ENCODE measurements at regions not wholly inside any gene's neighbourhood (a gene's known extent, or its start where the extent isn't known, plus 50 kb on each side); places are given as distances from the start of the nearest gene placed in this dataset.

GRCh38 chr1:213647864-213648650 lies 339.7 kb upstream of the PROX1 start:
- no peak for TF ChIP-seq CTCF (IDR thresholded peaks at IDR 0.05; ENCODE audit: extremely low read depth, low read depth, low read length)
- Histone ChIP-seq H3K27me3 (ENCODE audit: insufficient read depth, low read length) (no peaks in the 10 kb centered on the region), H2AFZ (ENCODE audit: low read length) (no peak overlapping the region), H4K20me1 (ENCODE audit: insufficient read depth, low read length) (no peaks in the 10 kb centered on the region), H3K27ac (ENCODE audit: low read depth, low read length) (no peak overlapping the region), H3K9me3 (ENCODE audit: low read depth, low read length) (no peaks in the 10 kb centered on the region), H3K4me2 (ENCODE audit: insufficient read depth, low read length) (no peak overlapping the region), H3K4me3 (ENCODE audit: insufficient read depth, low read length) (no peak overlapping the region), H3K79me2 (ENCODE audit: insufficient read depth, low read length) (no peaks in the 10 kb centered on the region), H3K36me3 (ENCODE audit: insufficient read depth, low read length) (no peaks in the 10 kb centered on the region), H3K4me1 (ENCODE audit: insufficient read depth, low read length) (no peaks in the 10 kb centered on the region)
- DNase-seq (ENCODE audit: insufficient read length, low spot score, missing footprints), result no peak

GRCh38 chr1:213649373-213649772 lies 338.4 kb upstream of the PROX1 start:
- Histone ChIP-seq H3K4me2 (ENCODE audit: insufficient read depth, low read length) (no peak overlapping the region), H2AFZ (ENCODE audit: low read length) (no peak overlapping the region), H4K20me1 (ENCODE audit: insufficient read depth, low read length) (no peaks in the 10 kb centered on the region), H3K4me3 (ENCODE audit: insufficient read depth, low read length) (no peak overlapping the region), H3K9me3 (ENCODE audit: low read depth, low read length) (no peaks in the 10 kb centered on the region), H3K79me2 (ENCODE audit: insufficient read depth, low read length) (no peaks in the 10 kb centered on the region), H3K27ac (ENCODE audit: low read depth, low read length) (no peak overlapping the region), H3K4me1 (ENCODE audit: insufficient read depth, low read length) (no peaks in the 10 kb centered on the region), H3K36me3 (ENCODE audit: insufficient read depth, low read length) (no peaks in the 10 kb centered on the region), H3K27me3 (ENCODE audit: insufficient read depth, low read length) (no peaks in the 10 kb centered on the region)
- TF ChIP-seq CTCF (IDR thresholded peaks at IDR 0.05; ENCODE audit: extremely low read depth, low read depth, low read length), result no peak
- DNase-seq (ENCODE audit: insufficient read length, low spot score, missing footprints), result peak; percentile 3

- Histone ChIP-seq H4K20me1 (ENCODE audit: insufficient read depth, low read length) (no peaks in the 10 kb centered on the region), H3K9me3 (ENCODE audit: low read depth, low read length) (no peaks in the 10 kb centered on the region), H2AFZ (ENCODE audit: low read length) (no peak overlapping the region), H3K27ac (ENCODE audit: low read depth, low read length) (no peak overlapping the region), H3K27me3 (ENCODE audit: insufficient read depth, low read length) (no peaks in the 10 kb centered on the region), H3K4me2 (ENCODE audit: insufficient read depth, low read length) (no peak overlapping the region), H3K36me3 (ENCODE audit: insufficient read depth, low read length) (no peaks in the 10 kb centered on the region), H3K79me2 (ENCODE audit: insufficient read depth, low read length) (no peaks in the 10 kb centered on the region), H3K4me3 (ENCODE audit: insufficient read depth, low read length) (no peak overlapping the region), H3K4me1 (ENCODE audit: insufficient read depth, low read length) (no peaks in the 10 kb centered on the region)
- peak; percentile 23 for DNase-seq (ENCODE audit: insufficient read length, low spot score, missing footprints)
- no peak for TF ChIP-seq CTCF (IDR thresholded peaks at IDR 0.05; ENCODE audit: extremely low read depth, low read depth, low read length)
These were observed 337.2 kb upstream of the PROX1 start for GRCh38 chr1:213650603-213651002.

- H3K9me3 ChIP-seq (ENCODE audit: low read depth, low read length), result no peaks in the 10 kb centered on the region
- H4K20me1 ChIP-seq (ENCODE audit: insufficient read depth, low read length), result no peaks in the 10 kb centered on the region
- TF ChIP-seq CTCF (IDR thresholded peaks at IDR 0.05; ENCODE audit: extremely low read depth, low read depth, low read length), result no peak
- no peaks in the 10 kb centered on the region for H3K36me3 ChIP-seq (ENCODE audit: insufficient read depth, low read length)
- no peaks in the 10 kb centered on the region for H3K4me1 ChIP-seq (ENCODE audit: insufficient read depth, low read length)
- no peak overlapping the region for H2AFZ ChIP-seq (ENCODE audit: low read length)
- H3K4me2 ChIP-seq (ENCODE audit: insufficient read depth, low read length), result no peak overlapping the region
- no peak overlapping the region for H3K4me3 ChIP-seq (ENCODE audit: insufficient read depth, low read length)
- H3K79me2 ChIP-seq (ENCODE audit: insufficient read depth, low read length), result no peaks in the 10 kb centered on the region
- no peak overlapping the region for H3K27ac ChIP-seq (ENCODE audit: low read depth, low read length)
- DNase-seq (ENCODE audit: insufficient read length, low spot score, missing footprints), result peak; percentile 1
- no peaks in the 10 kb centered on the region for H3K27me3 ChIP-seq (ENCODE audit: insufficient read depth, low read length)
These were observed 336.7 kb upstream of the PROX1 start for GRCh38 chr1:213651077-213651476.
